ENCODE measurements at regions not wholly inside any gene's neighbourhood (a gene's known extent, or its start where the extent isn't known, plus 50 kb on each side); places are given as distances from the start of the nearest gene placed in this dataset.

DNA sequence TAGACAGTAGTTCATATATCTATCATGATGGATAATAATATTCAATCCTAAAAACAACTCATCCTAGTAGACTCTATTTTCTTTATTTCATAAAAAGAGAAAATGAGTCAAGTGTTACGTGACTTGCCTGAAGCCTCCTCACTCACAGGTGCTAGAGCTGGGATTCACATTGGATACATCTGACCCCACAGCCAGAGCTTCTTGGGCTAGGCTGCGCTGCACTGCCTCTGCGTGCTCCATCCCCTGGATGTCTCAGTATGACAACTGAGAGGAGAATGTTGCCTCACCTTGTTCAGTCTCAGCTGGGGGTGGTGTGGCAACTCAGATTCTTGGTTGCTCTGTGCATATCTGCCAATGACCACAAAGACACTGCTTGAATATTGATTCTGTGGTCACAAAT lies 286.6 kb downstream of the LIG4 start:
- H3K27me3 ChIP-seq (ENCODE audit: insufficient read depth, low read length): no peaks in the 10 kb centered on the region
- no peaks in the 10 kb centered on the region for H4K20me1 ChIP-seq (ENCODE audit: control insufficient read depth, insufficient read depth, insufficient read length)
- H3T11ph ChIP-seq (ENCODE audit: low read length): no peak overlapping the region
- peaks cover 2 to 3% of the 10 kb centered on the region in 2 experiments; a peak in 3 of 5 replicates for H3K9me3 Mint-ChIP-seq
- no peaks in the 10 kb centered on the region for H3K79me1 ChIP-seq (ENCODE audit: insufficient read depth, low read depth, low read length, poor library complexity, severe bottlenecking)
- H3K36me3 Mint-ChIP-seq (ENCODE audit: insufficient read depth in 1 of 3, low read depth in 3 of 3): no peaks in the 10 kb centered on the region
- DNase-seq: no peak
- no peak overlapping the region for H4K8ac ChIP-seq (replicated peaks; ENCODE audit: insufficient read length, low read depth, low read length)
- H2BK5ac ChIP-seq (ENCODE audit: insufficient read length, low read length): no peak overlapping the region
- no peak overlapping the region for H3K56ac ChIP-seq (ENCODE audit: insufficient read length, low read depth, low read length)
- H3K4me1 Mint-ChIP-seq: no peaks in the 10 kb centered on the region
- H3K4me2 ChIP-seq (ENCODE audit: insufficient read depth, insufficient read length, low read length): no peak overlapping the region
- peaks cover 2% of the 10 kb centered on the region; the same call in 1 of the 2 replicates for H3K27me3 Mint-ChIP-seq (ENCODE audit: low read depth)
- H3K27ac ChIP-seq (ENCODE audit: insufficient read length, low read depth, low read length): no peak overlapping the region
- H3K18ac ChIP-seq (ENCODE audit: insufficient read length, low read depth, low read length): no peak overlapping the region
- no peak overlapping the region for H3K14ac ChIP-seq (ENCODE audit: insufficient read depth, low read length)
- no peak overlapping the region for H2BK15ac ChIP-seq (ENCODE audit: low read depth, low read length)
- no peaks in the 10 kb centered on the region for H3K9me3 ChIP-seq (ENCODE audit: control insufficient read depth, low read depth, low read length)
- no peak overlapping the region for H3K4me3 Mint-ChIP-seq
- H2AFZ ChIP-seq (ENCODE audit: low read length): no peak overlapping the region
- TF ChIP-seq, protein P1, sequence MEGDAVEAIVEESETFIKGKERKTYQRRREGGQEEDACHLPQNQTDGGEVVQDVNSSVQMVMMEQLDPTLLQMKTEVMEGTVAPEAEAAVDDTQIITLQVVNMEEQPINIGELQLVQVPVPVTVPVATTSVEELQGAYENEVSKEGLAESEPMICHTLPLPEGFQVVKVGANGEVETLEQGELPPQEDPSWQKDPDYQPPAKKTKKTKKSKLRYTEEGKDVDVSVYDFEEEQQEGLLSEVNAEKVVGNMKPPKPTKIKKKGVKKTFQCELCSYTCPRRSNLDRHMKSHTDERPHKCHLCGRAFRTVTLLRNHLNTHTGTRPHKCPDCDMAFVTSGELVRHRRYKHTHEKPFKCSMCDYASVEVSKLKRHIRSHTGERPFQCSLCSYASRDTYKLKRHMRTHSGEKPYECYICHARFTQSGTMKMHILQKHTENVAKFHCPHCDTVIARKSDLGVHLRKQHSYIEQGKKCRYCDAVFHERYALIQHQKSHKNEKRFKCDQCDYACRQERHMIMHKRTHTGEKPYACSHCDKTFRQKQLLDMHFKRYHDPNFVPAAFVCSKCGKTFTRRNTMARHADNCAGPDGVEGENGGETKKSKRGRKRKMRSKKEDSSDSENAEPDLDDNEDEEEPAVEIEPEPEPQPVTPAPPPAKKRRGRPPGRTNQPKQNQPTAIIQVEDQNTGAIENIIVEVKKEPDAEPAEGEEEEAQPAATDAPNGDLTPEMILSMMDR (conservative IDR thresholded peaks at IDR 0.05): no peak
- no peak overlapping the region for H2BK12ac ChIP-seq (ENCODE audit: insufficient read length, low read depth, low read length)
- H2BK20ac ChIP-seq (ENCODE audit: low read depth, low read length, poor library complexity, severe bottlenecking): no peak overlapping the region
- no peak overlapping the region for H2AK5ac ChIP-seq (ENCODE audit: insufficient read length, low read length)
- no peaks in the 10 kb centered on the region for H3K4me1 ChIP-seq (ENCODE audit: insufficient read depth, low read length)
- H3K23ac ChIP-seq (ENCODE audit: insufficient read length, low read depth, low read length): no peak overlapping the region
- H4K5ac ChIP-seq (ENCODE audit: insufficient read length, low read depth, low read length): no peak overlapping the region
- whole genome bisulfite sequencing (ENCODE audit: extremely low coverage, insufficient read length, low lambda C conversion rate): no CpG with 5 or more reads among the region's 3 CpGs
- H3K23me2 ChIP-seq (ENCODE audit: insufficient read length, low read depth, low read length, poor library complexity, severe bottlenecking): no peaks in the 10 kb centered on the region
- H2BK120ac ChIP-seq (ENCODE audit: low read depth, low read length, poor library complexity, severe bottlenecking): no peak overlapping the region
- H3K4ac ChIP-seq (ENCODE audit: low read depth, low read length): no peak overlapping the region
- no peaks in the 10 kb centered on the region for H3K79me2 ChIP-seq (ENCODE audit: insufficient read depth, low read length)
- no peak overlapping the region for H4K91ac ChIP-seq (ENCODE audit: insufficient read length, low read depth, low read length)
- no peak overlapping the region for H3K27ac Mint-ChIP-seq
- no peak overlapping the region for H3K9ac ChIP-seq (ENCODE audit: extremely low read depth, insufficient read length, low read length)

Measured in H9 (cell line).